Spleen (tissue), 11 donors: ENCODE measurements at regions not wholly inside any gene's neighbourhood (a gene's known extent, or its start where the extent isn't known, plus 50 kb on each side); places are given as distances from the start of the nearest gene placed in this dataset.

Experiments
- DNase-seq: peaks from one replicate; pipeline ENCODE4 v3.0.0-alpha.2; 2020
- H3K27ac ChIP-seq, 8 donors: fragments of 200-600 bp; sonication (generic) in 7 of 8; 1 replicate in 4 of 8; 2 replicates in 4 of 8; pipeline versions ENCODE4 v1.5.0 to v1.8.0; 2016 to 2021; ENCODE audit warnings: inconsistent platforms in 4 of 8, mild to moderate bottlenecking in 4 of 8, moderate library complexity in 1 of 8
- H3K27me3 ChIP-seq, 7 donors: fragments of 200-600 bp; sonication (generic) in 6 of 7; replicated peaks in 1 of 7; 1 replicate in 4 of 7; 2 replicates in 3 of 7; pipeline versions ENCODE4 v1.5.0 to v1.8.0; 2016 to 2021; ENCODE audit warnings: inconsistent platforms in 3 of 7, mild to moderate bottlenecking in 1 of 7
- H3K36me3 ChIP-seq, 6 donors: fragments of 200-600 bp; sonication (generic) in 5 of 6; 1 replicate in 4 of 6; 2 replicates in 2 of 6; pipeline versions ENCODE4 v1.5.0 to v1.8.0; 2016 to 2021; ENCODE audit warnings: inconsistent platforms in 2 of 6
- H3K4me1 ChIP-seq, 6 donors: fragments of 200-600 bp; sonication (generic) in 5 of 6; 1 replicate in 3 of 6; 2 replicates in 3 of 6; pipeline versions ENCODE4 v1.5.0 to v1.8.0; 2016 to 2021; ENCODE audit warnings: inconsistent platforms in 3 of 6
- H3K4me3 ChIP-seq, 8 donors: fragments of 200-600 bp; sonication (generic) in 7 of 8; 1 replicate in 4 of 8; 2 replicates in 4 of 8; pipeline versions ENCODE4 v1.5.0 to v1.8.0; 2016 to 2021; ENCODE audit warnings: inconsistent platforms in 4 of 8, mild to moderate bottlenecking in 4 of 8, moderate library complexity in 2 of 8
- H3K9me3 ChIP-seq, 8 donors: fragments of 200-600 bp; sonication (generic) in 7 of 8; 1 replicate in 4 of 8; 2 replicates in 4 of 8; pipeline versions ENCODE4 v1.5.0 to v1.8.0; 2016 to 2021; ENCODE audit warnings: inconsistent platforms in 4 of 8
- CTCF ChIP-seq, 11 experiments: fragments of 200-600 bp in 7 of 11; fragments of 450-650 bp in 4 of 11; sonication (generic) in 4 of 11; IDR thresholded peaks in 8 of 11; conservative IDR thresholded peaks in 3 of 11; 1 replicate in 7 of 11; 2 replicates in 4 of 11; pipeline versions ENCODE4 v1.4.0 to v1.8.0; 2016 to 2021; ENCODE audit warnings: antibody characterized with exemption in 11 of 11, inconsistent platforms in 4 of 11, mild to moderate bottlenecking in 1 of 11
- POLR2A ChIP-seq, 3 donors: fragments of 450-650 bp; IDR thresholded peaks; one replicate each; pipeline ENCODE4 v1.5.1; 2017; ENCODE audit warnings: antibody characterized with exemption in 3 of 3, mild to moderate bottlenecking in 1 of 3
- POLR2AphosphoS5 ChIP-seq, 3 donors: sonication (generic); formaldehyde crosslinking; IDR thresholded peaks; one replicate each; pipeline ENCODE4 v1.5.1; 2017; ENCODE audit warnings: antibody characterized with exemption in 3 of 3
- WGBS, 5 donors: extraction: QIAGEN DNeasy Blood & Tissue Kit in 3 of 5; methylation state at CpG; one replicate each; pipeline versions ENCODE4 v1.1.5 to v1.1.7; 2013 to 2018; 5-methylcytosine and 5-hydroxymethylcytosine counted together
- intact Hi-C: fragments of 100-400 bp; cut with DNase I; formaldehyde crosslinking; loops from one replicate; pipeline ENCODE4 v1.15.0; 2023; ENCODE audit warnings: low total_unique reads
- donor health status: healthy with polysubstance abuse.
- donor health status: DM: no; HTN: no; CAD: no; lungs with moderate emphysema.
- donor health status: DM: no; HTN: no; CAD: no.
- donor health status: Bipolar disorder and iron deficiency.
- donor health status: healthy.
- donor health status: DM: no; HTN: no; CAD: no.
- donor health status: DM: yes; HTN: yes; CAD: no.

- H3K9me3 ChIP-seq: no peaks in the 10 kb centered on the region
- DNase-seq: no peak
- WGBS, 5 donors: 92 to 96% (median 93%) methylated on average over 4 of the region's 4 CpGs
- intact Hi-C loops: loop anchor here (10.0 kb wide), 1 partner anchor 100 kb away; no protein-coding TSS in a partner anchor
- no peak overlapping the region for H3K27ac ChIP-seq
- no peak overlapping the region for H3K4me3 ChIP-seq
- H3K27me3 ChIP-seq: no peaks in the 10 kb centered on the region
- H3K36me3 ChIP-seq: no peaks in the 10 kb centered on the region
- H3K4me1 ChIP-seq: peaks cover 0 to 26% (median 12%) of the 10 kb centered on the region in 6 donors
- no peak for TF ChIP-seq POLR2A (IDR thresholded peaks at IDR 0.05)
- TF ChIP-seq CTCF (IDR thresholded peaks at IDR 0.05 in 8 of 11, conservative IDR thresholded peaks at IDR 0.05 in 3 of 11): no peak
- TF ChIP-seq POLR2AphosphoS5 (IDR thresholded peaks at IDR 0.05): no peak
Measured at GRCh38 chr6:111985202-111985731, 68.6 kb upstream of the CCN6 start.

GRCh38 chr6:111986651-111987050 lies 67.3 kb upstream of the CCN6 start:
- Histone ChIP-seq H3K9me3 (no peaks in the 10 kb centered on the region), H3K36me3 (no peaks in the 10 kb centered on the region), H3K4me1 (peaks cover 0 to 30% (median 14%) of the 10 kb centered on the region in 6 donors), H3K27ac (no peak overlapping the region), H3K27me3 (peaks cover 0 to 6% (median 0%) of the 10 kb centered on the region in 7 donors), H3K4me3 (no peak overlapping the region)
- no peak for DNase-seq
- TF ChIP-seq POLR2A (IDR thresholded peaks at IDR 0.05) (no peak), CTCF (IDR thresholded peaks at IDR 0.05 in 8 of 11, conservative IDR thresholded peaks at IDR 0.05 in 3 of 11) (no peak), POLR2AphosphoS5 (IDR thresholded peaks at IDR 0.05) (no peak)
- intact Hi-C loops: loop anchor here (10.0 kb wide), 1 partner anchor 102 kb away; no protein-coding TSS in a partner anchor
- 91 to 98% (median 95%) methylated on average over 3 of the region's 3 CpGs for WGBS, 5 donors

GRCh38 chr6:111987295-111987694 lies 66.6 kb upstream of the CCN6 start:
- H3K27ac ChIP-seq: no peak overlapping the region
- no peak overlapping the region for H3K4me3 ChIP-seq
- TF ChIP-seq CTCF (IDR thresholded peaks at IDR 0.05 in 8 of 11, conservative IDR thresholded peaks at IDR 0.05 in 3 of 11): no peak
- no peak for TF ChIP-seq POLR2A (IDR thresholded peaks at IDR 0.05)
- no peak for TF ChIP-seq POLR2AphosphoS5 (IDR thresholded peaks at IDR 0.05)
- H3K9me3 ChIP-seq: no peaks in the 10 kb centered on the region
- intact Hi-C loops: loop anchor here (10.0 kb wide), 1 partner anchor 102 kb away; no protein-coding TSS in a partner anchor
- peaks cover 0 to 32% (median 14%) of the 10 kb centered on the region in 6 donors for H3K4me1 ChIP-seq
- no peak for DNase-seq
- 81 to 93% (median 88%) methylated on average over 1 of the region's 1 CpG for WGBS, 5 donors
- no peaks in the 10 kb centered on the region for H3K36me3 ChIP-seq
- H3K27me3 ChIP-seq: peaks cover 0 to 6% (median 0%) of the 10 kb centered on the region in 7 donors

- WGBS, 5 donors: 90 to 98% (median 96%) methylated on average over 2 of the region's 2 CpGs
- DNase-seq: no peak
- no peak for TF ChIP-seq CTCF (IDR thresholded peaks at IDR 0.05 in 8 of 11, conservative IDR thresholded peaks at IDR 0.05 in 3 of 11)
- TF ChIP-seq POLR2A (IDR thresholded peaks at IDR 0.05): no peak
- TF ChIP-seq POLR2AphosphoS5 (IDR thresholded peaks at IDR 0.05): no peak
- intact Hi-C loops: loop anchor here (10.0 kb wide), 1 partner anchor 104 kb away; no protein-coding TSS in a partner anchor
- Histone ChIP-seq H3K4me1 (peaks cover 0 to 47% (median 21%) of the 10 kb centered on the region in 6 donors), H3K9me3 (no peaks in the 10 kb centered on the region), H3K27ac (peak overlapping the region in 6 of 8 donors; percentile 16 to 81 (median 56)), H3K4me3 (no peak overlapping the region), H3K27me3 (peaks cover 0 to 10% (median 0%) of the 10 kb centered on the region in 7 donors), H3K36me3 (no peaks in the 10 kb centered on the region)
Measured at GRCh38 chr6:111988926-111989325, 65.0 kb upstream of the CCN6 start.
